GM12878 (cell line): ENCODE measurements at regions not wholly inside any gene's neighbourhood (a gene's known extent, or its start where the extent isn't known, plus 50 kb on each side); places are given as distances from the start of the nearest gene placed in this dataset.

Experiments
- ASH2L ChIP-seq: fragments of 300-600, 200-600 bp; sonication (generic); IDR thresholded peaks from 2 replicates; pipeline ENCODE4 v1.6.1; 2017; ENCODE audit warnings: low read depth, mild to moderate bottlenecking, borderline replicate concordance
- BCLAF1 ChIP-seq: fragments of 450-650 bp; IDR thresholded peaks from 2 replicates; pipeline ENCODE4 v1.6.1; 2017; ENCODE audit warnings: antibody characterized with exemption, mild to moderate bottlenecking, moderate library complexity
- CEBPB ChIP-seq, 2 experiments: fragments of 150-350 bp in 1 of 2; IDR thresholded peaks; 2 replicates each; pipeline ENCODE4 v1.6.1; 2012 to 2014; ENCODE audit warnings: low read depth in 2 of 2, low read length in 2 of 2, borderline replicate concordance in 1 of 2, inconsistent platforms in 1 of 2
- DPF2 ChIP-seq: fragments of 450-650 bp; IDR thresholded peaks from 2 replicates; pipeline ENCODE4 v1.6.1; 2017; ENCODE audit warnings: mild to moderate bottlenecking
- GATAD2B ChIP-seq: fragments of 450-650 bp; conservative IDR thresholded peaks from 2 replicates; pipeline ENCODE4 v1.6.1; 2017; ENCODE audit warnings: low read depth, mild to moderate bottlenecking, moderate library complexity
- IRF5 ChIP-seq: fragments of 450-650 bp; IDR thresholded peaks from 2 replicates; pipeline ENCODE4 v1.6.1; 2017; ENCODE audit warnings: borderline replicate concordance
- JUNB ChIP-seq: IDR thresholded peaks from 2 replicates; pipeline ENCODE4 v1.6.1; 2016; ENCODE audit warnings: antibody characterized with exemption, mild to moderate bottlenecking
- LARP7 ChIP-seq: fragments of 450-650 bp; IDR thresholded peaks from 2 replicates; pipeline ENCODE4 v1.6.1; 2017; ENCODE audit warnings: mild to moderate bottlenecking
- NFXL1 ChIP-seq: fragments of 450-650 bp; IDR thresholded peaks from 2 replicates; pipeline ENCODE4 v1.6.1; 2017; ENCODE audit warnings: antibody characterized with exemption, mild to moderate bottlenecking, borderline replicate concordance
- NFYA ChIP-seq: IDR thresholded peaks from 2 replicates; pipeline ENCODE4 v1.6.1; 2011; ENCODE audit warnings: low read depth, mild to moderate bottlenecking, low read length, improper control_type of control experiment, borderline replicate concordance
- NR2C1 ChIP-seq: fragments of 450-650 bp; IDR thresholded peaks from 2 replicates; pipeline ENCODE4 v1.6.1; 2017; ENCODE audit warnings: antibody characterized with exemption, mild to moderate bottlenecking, moderate library complexity
- NR2C2 ChIP-seq: IDR thresholded peaks from 2 replicates; pipeline ENCODE4 v1.6.1; 2011; ENCODE audit warnings: borderline replicate concordance, low read depth; ENCODE audit not compliant: control insufficient read depth, insufficient read length
- PAX5 ChIP-seq: IDR thresholded peaks from 2 replicates; pipeline ENCODE4 v1.6.1; 2011; ENCODE audit warnings: low read depth, low read length, borderline replicate concordance
- SMAD1 ChIP-seq: fragments of 450-650 bp; IDR thresholded peaks from 2 replicates; pipeline ENCODE4 v1.6.1; 2018; ENCODE audit warnings: mild to moderate bottlenecking, low read depth; ENCODE audit not compliant: partially characterized antibody
- SREBF1 ChIP-seq: IDR thresholded peaks from 2 replicates; pipeline ENCODE4 v1.6.1; 2012; ENCODE audit warnings: mild to moderate bottlenecking, low read length
- YBX1 ChIP-seq: fragments of 450-650 bp; IDR thresholded peaks from 2 replicates; pipeline ENCODE4 v1.6.1; 2016; ENCODE audit warnings: antibody characterized with exemption
- ZBED1 ChIP-seq: IDR thresholded peaks from 2 replicates; pipeline ENCODE4 v1.6.1; 2016; ENCODE audit warnings: borderline replicate concordance
- ZBTB11 ChIP-seq: fragments of 450-650 bp; formaldehyde crosslinking; IDR thresholded peaks from 2 replicates; pipeline ENCODE4 v1.5.0; 2022; ENCODE audit warnings: mild to moderate bottlenecking, missing genetic modification characterization
- ZBTB40 ChIP-seq: fragments of 450-650 bp; IDR thresholded peaks from 2 replicates; pipeline ENCODE4 v1.6.1; 2016; ENCODE audit warnings: mild to moderate bottlenecking, moderate library complexity, borderline replicate concordance
- ZNF274 ChIP-seq: IDR thresholded peaks from one replicate; pipeline ENCODE4 v1.8.0; 2011; ENCODE audit not compliant: insufficient read length, insufficient read depth

- no peak for TF ChIP-seq ZBTB40
- no peak for TF ChIP-seq SMAD1
- TF ChIP-seq ASH2L = no peak
- peak; percentile 94 for TF ChIP-seq JUNB
- TF ChIP-seq GATAD2B = no peak
- TF ChIP-seq NR2C1 = no peak
- no peak for TF ChIP-seq NR2C2
- TF ChIP-seq LARP7 = no peak; the same call in 1 of the 2 replicates
- TF ChIP-seq SREBF1 = no peak
- no peak for TF ChIP-seq IRF5
- no peak for TF ChIP-seq YBX1
- peak; percentile 65 for TF ChIP-seq ZBED1
- TF ChIP-seq BCLAF1 = no peak
- TF ChIP-seq NFYA = no peak
- TF ChIP-seq CEBPB (IDR thresholded peaks at IDR 0.05; ENCODE audit: borderline replicate concordance in 1 of 2, low read depth in 2 of 2, low read length in 2 of 2) = 0 out of 4 replicates have a peak, but pooled peaks of 1 of the 2 experiments have one; percentile 40
- TF ChIP-seq ZBTB11 (CRISPR knock-in tag) = no peak
- TF ChIP-seq ZNF274 = no peak
- no peak for TF ChIP-seq NFXL1
- TF ChIP-seq PAX5 = peak; percentile 87
- peak; percentile 89 for TF ChIP-seq DPF2
Measured at GRCh38 chr1:221794079-221794670, 52.3 kb upstream of the DUSP10 start (continued).
